ENCODE measurements at regions not wholly inside any gene's neighbourhood (a gene's known extent, or its start where the extent isn't known, plus 50 kb on each side); places are given as distances from the start of the nearest gene placed in this dataset.
"Not testable (repeated sequence)": the region's sequence is repeated elsewhere in the genome, so short reads cannot be mapped to it uniquely, and the experiment has no call there.

DNA sequence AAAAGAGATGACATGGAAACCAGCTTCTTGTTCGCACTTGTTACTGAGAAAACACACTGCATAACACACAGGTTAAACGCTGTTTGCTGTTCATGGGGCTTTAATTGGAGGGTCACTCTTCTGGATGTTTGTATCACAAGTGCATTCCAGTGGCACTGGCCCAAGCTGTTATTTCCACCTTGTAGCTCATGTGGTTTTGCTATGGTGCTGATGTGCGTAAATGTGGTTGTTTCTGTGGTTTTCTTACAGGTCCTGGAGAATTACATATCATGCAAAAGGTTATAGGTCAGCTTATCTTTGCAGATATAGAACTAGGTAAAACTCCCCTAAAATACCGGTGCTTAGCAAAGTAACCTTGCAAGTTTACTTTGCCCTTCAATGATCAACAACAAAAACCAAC, 89.3 kb upstream of the AHI1 start:
- in situ Hi-C loops (cut with MboI; ENCODE audit: low sequenced_read_pairs): no loop called here
- H3K4me3 ChIP-seq: no peak overlapping the region
- no peak for DNase-seq (ENCODE audit: low spot score in 2 of 2)

DNA sequence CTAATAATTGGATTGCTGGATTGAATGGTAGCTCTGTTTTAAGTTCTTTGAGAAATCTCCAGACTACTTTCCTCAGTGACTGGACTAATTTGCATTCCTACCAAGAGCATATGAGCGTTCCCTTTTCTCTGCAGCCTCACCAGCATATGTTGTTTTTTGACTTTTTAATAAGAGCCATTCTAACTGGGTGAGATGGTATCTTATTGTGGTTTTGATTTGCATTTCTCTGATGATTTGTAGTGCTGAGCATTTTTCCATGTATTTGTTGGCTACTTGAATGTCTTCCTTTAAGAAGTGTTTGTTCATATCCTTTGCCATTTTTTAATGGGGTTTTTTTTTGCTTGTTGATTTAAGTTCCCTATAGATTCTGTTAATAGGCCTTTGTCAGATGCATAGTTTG, 94.7 kb upstream of the AHI1 start:
- in situ Hi-C loops (cut with MboI; ENCODE audit: low sequenced_read_pairs): no loop called here
- no peak overlapping the region for H3K4me3 ChIP-seq
- DNase-seq (ENCODE audit: low spot score in 2 of 2): no peak

More for the DNA sequence above, 89.3 kb upstream of the AHI1 start:
- Histone ChIP-seq H3K36me3 (replicated peaks) (no peaks in the 10 kb centered on the region), H3K27me3 (ENCODE audit: low read depth) (peaks cover 3% of the 10 kb centered on the region; the same call in 1 of the 2 replicates), H3K4me1 (no peaks in the 10 kb centered on the region), H3K9me3 (no peaks in the 10 kb centered on the region)

DNA sequence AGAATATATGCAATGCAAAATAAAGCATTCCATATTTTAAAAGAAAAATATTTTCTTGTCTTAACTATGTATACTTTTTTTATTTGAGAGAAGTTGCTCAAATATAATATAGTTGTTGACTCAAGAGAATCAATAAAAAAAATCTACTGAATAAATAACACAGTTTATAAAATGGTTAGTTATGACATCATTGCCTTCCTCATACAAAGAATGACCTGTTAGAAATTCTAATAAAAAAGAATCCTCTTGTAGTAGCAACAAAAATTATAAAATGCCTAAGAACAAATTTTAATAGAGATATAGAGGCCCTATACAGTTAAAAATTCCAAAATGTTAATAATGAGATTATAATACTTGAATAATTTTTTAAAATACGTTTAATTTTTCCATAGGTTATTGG, 96.5 kb upstream of the AHI1 start:
- no peaks in the 10 kb centered on the region for H3K9me3 ChIP-seq
- in situ Hi-C loops (cut with MboI; ENCODE audit: low sequenced_read_pairs): no loop called here
- H3K4me1 ChIP-seq: no peaks in the 10 kb centered on the region
- no peak for DNase-seq (ENCODE audit: low spot score in 2 of 2)
- no peaks in the 10 kb centered on the region for H3K36me3 ChIP-seq (replicated peaks)
- H3K4me3 ChIP-seq: no peak overlapping the region
- peaks cover 9% of the 10 kb centered on the region; the same call in 1 of the 2 replicates for H3K27me3 ChIP-seq (ENCODE audit: low read depth)

More for the DNA sequence above, 94.7 kb upstream of the AHI1 start:
- Histone ChIP-seq H3K27me3 (ENCODE audit: low read depth) (peaks cover 9% of the 10 kb centered on the region), H3K4me1 (no peaks in the 10 kb centered on the region), H3K9me3 (no peaks in the 10 kb centered on the region), H3K36me3 (replicated peaks) (no peaks in the 10 kb centered on the region)

DNA sequence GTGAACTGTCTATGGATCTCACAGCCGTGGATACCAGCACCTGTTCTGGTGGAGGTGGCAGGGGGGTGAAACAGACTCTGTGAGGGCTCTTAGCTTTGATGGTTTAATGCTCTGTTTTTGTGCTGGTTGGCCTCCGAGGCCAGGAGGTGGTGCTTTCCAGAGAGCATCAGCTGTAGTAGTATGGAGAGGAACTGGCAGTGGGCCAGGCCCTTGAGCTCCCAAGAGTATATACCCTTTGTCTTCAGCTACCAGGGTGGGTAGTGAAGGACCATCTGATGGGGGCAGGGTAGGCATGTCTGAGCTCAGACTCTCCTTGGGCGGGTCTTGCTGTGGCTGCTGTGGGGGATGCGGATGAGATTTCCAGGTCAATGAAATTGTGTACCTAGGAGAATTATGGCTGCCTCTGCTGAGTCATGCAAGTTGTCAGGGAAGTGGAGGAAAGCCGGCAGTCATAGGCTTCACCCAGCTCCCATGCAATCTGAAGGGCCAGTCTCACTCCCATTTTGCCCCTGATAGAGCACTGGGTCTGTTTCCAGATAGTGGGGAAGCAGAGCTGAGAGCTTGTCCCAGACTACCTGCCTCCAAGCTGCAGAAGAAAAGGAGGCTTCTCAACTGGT, 102.7 kb upstream of the AHI1 start:
- no peaks in the 10 kb centered on the region for H3K4me1 ChIP-seq
- peak in 1 of 2 experiments; percentile 27 for DNase-seq (ENCODE audit: low spot score in 2 of 2)
- in situ Hi-C loops (cut with MboI; ENCODE audit: low sequenced_read_pairs): no loop called here

DNA sequence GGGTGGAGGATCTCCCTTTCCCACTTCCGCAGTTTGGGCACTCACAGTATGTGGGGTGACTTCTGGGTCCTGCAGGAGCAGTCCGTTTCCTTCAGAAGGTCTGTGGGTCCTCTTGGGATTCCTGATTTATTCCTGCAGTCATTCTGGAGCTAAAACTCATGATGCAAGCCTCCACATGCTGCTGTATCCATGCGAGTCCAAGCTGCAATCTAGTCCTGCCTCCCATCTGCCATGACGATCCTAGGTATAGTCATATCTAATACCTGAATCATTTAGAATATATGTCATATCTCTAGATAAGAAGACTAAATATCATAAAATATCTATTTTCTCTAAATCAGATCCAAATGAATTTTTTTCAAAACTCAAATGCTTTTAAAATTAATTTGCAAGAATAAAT, 103.4 kb upstream of the AHI1 start:
- in situ Hi-C loops (cut with MboI; ENCODE audit: low sequenced_read_pairs): no loop called here

More for the DNA sequence above, 102.7 kb upstream of the AHI1 start:
- Histone ChIP-seq H3K27me3 (ENCODE audit: low read depth) (no peaks in the 10 kb centered on the region), H3K4me3 (no peak overlapping the region), H3K36me3 (replicated peaks) (no peaks in the 10 kb centered on the region), H3K9me3 (no peaks in the 10 kb centered on the region)

DNA sequence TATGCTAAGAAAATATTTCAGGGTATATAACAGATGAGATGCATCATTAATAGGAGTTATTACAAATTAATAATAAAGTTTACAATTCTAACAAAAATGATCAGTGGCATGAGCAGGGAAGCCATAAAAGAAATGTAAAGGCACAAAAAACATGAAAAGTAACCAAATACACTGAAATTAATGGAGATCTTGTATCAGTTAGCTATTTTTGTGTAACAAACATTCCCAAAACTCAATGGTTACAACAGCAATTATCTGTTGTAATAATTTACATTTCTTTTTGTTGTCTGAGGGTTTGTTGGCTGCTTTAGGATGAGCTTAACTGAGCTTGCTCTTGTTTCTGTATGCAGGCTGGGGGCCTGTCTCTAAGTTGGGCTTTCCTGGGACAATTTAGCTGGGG, 104.3 kb upstream of the AHI1 start:
- Histone ChIP-seq H3K4me3 (no peak overlapping the region), H3K27me3 (ENCODE audit: low read depth) (peaks cover 10% of the 10 kb centered on the region; the same call in 1 of the 2 replicates), H3K4me1 (no peaks in the 10 kb centered on the region), H3K9me3 (no peaks in the 10 kb centered on the region), H3K36me3 (replicated peaks) (no peaks in the 10 kb centered on the region)
- no peak for DNase-seq (ENCODE audit: low spot score in 2 of 2)
- in situ Hi-C loops (cut with MboI; ENCODE audit: low sequenced_read_pairs): no loop called here

More for the DNA sequence above, 103.4 kb upstream of the AHI1 start:
- Histone ChIP-seq H3K4me3 (no peak overlapping the region), H3K4me1 (no peaks in the 10 kb centered on the region), H3K27me3 (ENCODE audit: low read depth) (0 out of 2 replicates have a peak, but pooled peaks cover under 1% of the 10 kb centered on the region), H3K36me3 (replicated peaks) (no peaks in the 10 kb centered on the region), H3K9me3 (no peaks in the 10 kb centered on the region)
- no peak for DNase-seq (ENCODE audit: low spot score in 2 of 2)

DNA sequence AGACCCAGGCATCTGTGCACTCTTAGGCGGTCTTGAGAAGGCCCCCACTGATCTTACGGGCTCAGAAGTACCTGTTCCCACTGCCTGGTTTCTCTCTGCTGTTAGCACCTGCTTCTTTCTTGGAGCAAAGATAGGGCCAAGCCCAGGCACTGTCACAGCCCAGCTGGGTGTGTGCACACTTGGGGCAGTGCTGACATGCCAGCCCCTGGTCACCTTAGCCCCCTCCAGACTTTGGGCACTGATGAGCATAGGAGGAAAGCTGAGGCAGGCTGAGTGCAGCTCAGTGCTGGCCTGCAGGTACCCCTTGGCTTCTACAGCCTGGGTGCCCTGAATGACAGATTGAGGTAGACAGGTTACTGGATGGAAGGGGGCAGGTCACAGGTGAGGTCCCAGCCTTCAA, 105.7 kb upstream of the AHI1 start:
- no peaks in the 10 kb centered on the region for H3K4me1 ChIP-seq
- in situ Hi-C loops (cut with MboI; ENCODE audit: low sequenced_read_pairs): no loop called here
- no peaks in the 10 kb centered on the region for H3K36me3 ChIP-seq (replicated peaks)
- H3K9me3 ChIP-seq: no peaks in the 10 kb centered on the region
- peaks cover 18% of the 10 kb centered on the region; the same call in 1 of the 2 replicates for H3K27me3 ChIP-seq (ENCODE audit: low read depth)
- no peak for DNase-seq (ENCODE audit: low spot score in 2 of 2)
- H3K4me3 ChIP-seq: no peak overlapping the region

DNA sequence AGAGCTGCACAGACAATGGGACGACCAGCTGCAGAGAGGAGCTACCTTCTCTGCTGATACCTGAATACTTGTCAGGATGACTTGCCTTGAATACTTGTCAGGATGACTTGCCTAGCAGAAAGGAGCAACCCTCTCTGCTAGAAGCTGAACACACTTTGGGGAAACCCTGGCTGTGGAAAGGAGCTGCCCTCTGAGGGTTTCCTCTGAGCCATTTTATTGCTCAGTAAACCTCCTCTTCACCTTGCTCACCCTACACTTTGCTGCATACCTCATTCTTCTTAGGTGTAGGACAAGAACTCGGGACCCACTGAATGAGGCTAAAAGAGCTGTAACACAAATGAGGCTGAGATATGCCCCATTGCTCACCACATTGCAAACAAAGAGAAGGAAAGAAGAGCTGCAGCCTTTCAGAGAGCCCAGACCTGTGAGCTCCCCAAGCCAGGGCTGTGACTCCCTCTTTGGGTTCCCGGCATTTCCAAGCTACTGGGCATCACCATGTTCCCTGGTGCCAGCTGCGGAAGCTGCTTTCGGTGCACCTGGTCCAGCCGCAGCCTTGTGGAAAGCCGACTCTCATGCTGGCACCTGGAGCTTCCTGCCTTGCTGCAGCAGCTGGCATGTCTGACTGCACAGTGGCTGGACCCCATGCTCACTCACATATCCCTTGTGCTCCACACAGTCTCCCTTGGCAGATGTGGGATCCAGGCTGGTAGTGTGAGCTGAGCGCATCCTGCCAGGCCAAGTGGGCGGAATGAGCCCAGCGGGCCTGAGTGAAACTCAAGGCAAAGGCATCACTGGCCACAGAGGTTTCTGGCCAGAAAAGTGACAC, 106.7 kb upstream of the AHI1 start:
- Histone ChIP-seq H3K27me3 (ENCODE audit: low read depth) (peaks cover 18% of the 10 kb centered on the region; the same call in 1 of the 2 replicates), H3K9me3 (no peaks in the 10 kb centered on the region), H3K4me3 (no peak overlapping the region), H3K4me1 (no peaks in the 10 kb centered on the region), H3K36me3 (replicated peaks) (no peaks in the 10 kb centered on the region)
- DNase-seq (ENCODE audit: low spot score in 2 of 2): no peak
- in situ Hi-C loops (cut with MboI; ENCODE audit: low sequenced_read_pairs): no loop called here

DNA sequence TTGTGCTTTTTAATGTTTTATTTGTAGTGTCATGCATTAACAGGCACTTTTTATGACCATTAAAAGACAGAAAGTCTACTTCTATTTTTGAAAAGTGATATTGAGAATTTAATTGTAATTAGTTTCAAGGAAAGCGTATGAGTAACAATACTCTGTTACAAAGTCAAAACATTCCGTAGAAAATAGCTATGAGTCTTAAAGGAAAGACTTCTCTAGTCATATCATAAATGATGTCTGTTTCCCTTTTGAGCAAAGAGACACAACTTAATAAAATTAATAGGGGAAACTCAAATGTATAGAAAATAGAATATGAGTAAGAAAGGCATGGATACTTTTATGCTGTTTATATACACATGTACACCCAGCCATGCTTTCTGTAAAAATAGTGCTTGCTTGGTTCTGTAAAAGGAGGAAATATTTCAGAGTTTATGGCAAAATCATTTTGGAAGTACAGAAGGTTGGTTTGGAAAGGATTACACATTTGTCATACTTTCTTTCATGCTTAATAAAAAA, 107.8 kb upstream of the AHI1 start:
- Histone ChIP-seq H3K36me3 (replicated peaks) (no peaks in the 10 kb centered on the region), H3K27me3 (ENCODE audit: low read depth) (peaks cover 18% of the 10 kb centered on the region; the same call in 1 of the 2 replicates), H3K4me1 (no peaks in the 10 kb centered on the region; the same call in 1 of the 2 replicates), H3K4me3 (no peak overlapping the region), H3K9me3 (no peaks in the 10 kb centered on the region)
- DNase-seq (ENCODE audit: low spot score in 2 of 2): no peak
- in situ Hi-C loops (cut with MboI; ENCODE audit: low sequenced_read_pairs): no loop called here

DNA sequence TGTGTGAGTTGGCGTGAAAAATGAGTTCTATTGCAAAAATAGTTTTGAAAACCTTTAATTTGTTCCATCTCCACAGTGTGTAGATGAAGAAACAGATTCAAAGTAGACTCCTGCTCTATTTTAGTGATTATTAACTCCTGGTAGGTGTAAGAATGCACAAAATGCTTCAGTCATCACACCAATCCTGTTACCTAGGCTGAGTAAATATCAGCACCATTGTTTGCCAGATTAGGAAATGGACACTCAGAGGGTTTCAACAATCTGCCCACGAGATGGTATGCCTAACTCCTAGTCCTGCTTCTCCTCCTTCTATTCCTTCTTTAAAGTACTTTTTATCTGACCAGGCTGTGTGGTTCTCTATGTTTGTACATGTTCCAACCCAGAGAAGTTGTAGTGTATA, 108.9 kb upstream of the AHI1 start:
- H3K4me1 ChIP-seq: peaks cover 7% of the 10 kb centered on the region
- H3K9me3 ChIP-seq: no peaks in the 10 kb centered on the region
- no peak for DNase-seq (ENCODE audit: low spot score in 2 of 2)
- in situ Hi-C loops (cut with MboI; ENCODE audit: low sequenced_read_pairs): no loop called here
- H3K36me3 ChIP-seq (replicated peaks): no peaks in the 10 kb centered on the region
- peaks cover 18% of the 10 kb centered on the region; the same call in 1 of the 2 replicates for H3K27me3 ChIP-seq (ENCODE audit: low read depth)
- no peak overlapping the region for H3K4me3 ChIP-seq

DNA sequence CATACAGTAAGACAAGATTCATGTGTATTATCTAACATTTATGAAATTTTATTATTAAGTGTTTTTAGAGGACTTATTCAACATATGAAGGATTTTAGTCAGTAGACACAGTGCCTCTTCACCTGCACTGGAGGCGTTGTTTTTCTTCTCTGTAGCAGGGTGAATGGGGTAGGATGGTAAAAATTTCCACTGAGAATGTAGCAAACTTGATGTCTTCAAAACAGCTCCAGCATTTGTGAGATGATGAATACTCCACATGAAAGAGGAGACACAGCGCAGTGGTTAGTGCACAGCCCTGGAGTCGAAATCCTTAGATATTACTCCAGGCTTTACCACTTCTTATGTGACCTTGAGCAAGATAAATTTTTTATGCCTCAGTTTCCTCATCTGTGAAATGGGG, 110.5 kb upstream of the AHI1 start:
- no peak for DNase-seq (ENCODE audit: low spot score in 2 of 2)
- in situ Hi-C loops (cut with MboI; ENCODE audit: low sequenced_read_pairs): no loop called here
- Histone ChIP-seq H3K4me1 (peaks cover 7% of the 10 kb centered on the region), H3K36me3 (replicated peaks) (no peaks in the 10 kb centered on the region), H3K4me3 (no peak overlapping the region), H3K9me3 (no peaks in the 10 kb centered on the region), H3K27me3 (ENCODE audit: low read depth) (peaks cover 23% of the 10 kb centered on the region; the same call in 1 of the 2 replicates)

DNA sequence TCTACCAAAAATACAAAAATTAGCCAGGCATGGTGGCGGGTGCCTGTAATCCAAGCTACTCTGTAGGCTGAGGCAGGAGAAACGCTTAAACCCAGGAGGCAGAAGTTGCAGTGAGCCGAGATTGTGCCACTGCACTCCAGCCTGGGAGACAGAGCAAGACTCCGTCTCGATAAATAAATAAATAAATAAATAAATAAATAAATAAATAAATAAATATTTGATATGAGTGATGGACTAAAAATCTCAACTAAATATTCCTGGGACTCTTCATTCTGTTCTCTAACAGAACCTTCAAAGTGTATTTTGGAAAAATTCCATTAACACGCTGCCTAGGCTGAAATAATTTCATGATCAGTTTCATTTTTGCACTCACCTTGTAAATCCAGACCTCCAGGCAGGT, 112.7 kb upstream of the AHI1 start:
- not testable (repeated sequence) for H3K9me3 ChIP-seq, H3K4me1 ChIP-seq

DNA sequence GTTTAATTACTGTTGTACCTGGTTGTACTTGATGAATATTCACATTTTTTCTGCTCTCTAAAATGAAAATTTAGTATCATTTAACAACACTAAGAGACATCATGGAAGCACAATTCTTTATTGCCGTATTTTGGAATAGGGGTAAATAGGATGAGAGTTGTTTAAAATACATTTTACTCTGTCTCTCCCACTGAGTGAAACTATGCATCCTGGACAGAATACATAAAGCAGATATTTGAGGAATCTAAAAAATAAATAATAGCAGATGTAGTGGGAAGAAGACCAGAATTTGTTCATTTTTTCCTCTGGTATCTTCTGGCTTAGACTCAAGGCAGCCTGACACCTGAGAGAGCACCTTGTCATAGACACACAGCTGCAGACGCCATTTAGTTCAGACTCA, 119.1 kb upstream of the AHI1 start:
- in situ Hi-C loops (cut with MboI; ENCODE audit: low sequenced_read_pairs): no loop called here
- DNase-seq (ENCODE audit: low spot score in 2 of 2): no peak
- no peaks in the 10 kb centered on the region for H3K9me3 ChIP-seq
- H3K36me3 ChIP-seq (replicated peaks): no peaks in the 10 kb centered on the region
- H3K27me3 ChIP-seq (ENCODE audit: low read depth): peaks cover 20% of the 10 kb centered on the region; the same call in 1 of the 2 replicates
- H3K4me3 ChIP-seq: no peak overlapping the region
- H3K4me1 ChIP-seq: no peaks in the 10 kb centered on the region

More for the DNA sequence above, 112.7 kb upstream of the AHI1 start:
- in situ Hi-C loops (cut with MboI; ENCODE audit: low sequenced_read_pairs); H3K36me3 ChIP-seq (replicated peaks); DNase-seq (ENCODE audit: low spot score in 2 of 2); H3K4me3 ChIP-seq: not testable (repeated sequence)
- peaks cover 28% of the 10 kb centered on the region; the same call in 1 of the 2 replicates for H3K27me3 ChIP-seq (ENCODE audit: low read depth)

DNA sequence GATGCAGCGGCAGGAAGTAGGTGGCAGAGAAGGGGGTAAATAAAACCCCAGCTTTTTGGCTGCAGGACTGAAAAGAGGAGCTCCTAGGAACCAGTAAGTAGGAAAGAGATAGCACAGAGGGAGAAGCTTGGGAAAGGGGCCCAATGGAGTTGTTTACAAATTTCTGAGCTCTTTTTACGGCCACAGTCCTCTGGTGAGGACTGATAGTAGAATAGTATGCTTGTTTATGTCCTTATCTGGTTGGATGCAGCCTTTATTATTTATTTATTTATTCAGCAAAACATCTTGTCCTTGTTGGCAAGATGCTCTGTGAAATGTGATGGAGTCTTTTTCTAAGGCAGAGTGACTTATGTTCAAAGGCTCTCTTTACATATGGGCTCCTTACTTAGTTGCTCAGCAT, 119.7 kb upstream of the AHI1 start:
- no peak for DNase-seq (ENCODE audit: low spot score in 2 of 2)
- in situ Hi-C loops (cut with MboI; ENCODE audit: low sequenced_read_pairs): no loop called here
- no peak overlapping the region for H3K4me3 ChIP-seq
- H3K27me3 ChIP-seq (ENCODE audit: low read depth): peaks cover 20% of the 10 kb centered on the region; the same call in 1 of the 2 replicates
- H3K9me3 ChIP-seq: no peaks in the 10 kb centered on the region
- H3K36me3 ChIP-seq (replicated peaks): no peaks in the 10 kb centered on the region
- no peaks in the 10 kb centered on the region for H3K4me1 ChIP-seq

All from HAP-1 (cell line).